Natural killer cell (primary cell): ENCODE measurements at regions not wholly inside any gene's neighbourhood (a gene's known extent, or its start where the extent isn't known, plus 50 kb on each side); places are given as distances from the start of the nearest gene placed in this dataset.

ENCODE experiments used
- ATAC-seq, 3 donors: fragments of 150-1000 bp in 2 of 3; fragments of 200-7000 bp in 1 of 3; cut with Tn5 transposase; 1 replicate in 1 of 3; 2 replicates in 2 of 3; pipeline ENCODE4 v1.10.0; 2021; ENCODE audit warnings: mild to moderate bottlenecking in 2 of 3, moderate library complexity in 2 of 3
- DNase-seq, 2 donors: peaks; one replicate each; pipeline versions ENCODE4 v3.0.0 to v3.0.0-alpha.2; 2013 to 2021; ENCODE audit warnings: mixed read lengths in 1 of 2
- H3K27ac ChIP-seq: one replicate; pipeline ENCODE4 v1.5.1; 2013; ENCODE audit warnings: mild to moderate bottlenecking, low read length
- H3K27me3 ChIP-seq: one replicate; pipeline ENCODE4 v1.6.1; 2013; ENCODE audit warnings: low read length; ENCODE audit not compliant: control insufficient read depth, insufficient read depth
- H3K36me3 ChIP-seq: one replicate; pipeline ENCODE4 v1.6.1; 2013; ENCODE audit warnings: low read length; ENCODE audit not compliant: control insufficient read depth, insufficient read depth
- H3K4me1 ChIP-seq: one replicate; pipeline ENCODE4 v1.6.1; 2013; ENCODE audit warnings: low read length; ENCODE audit not compliant: control insufficient read depth, insufficient read depth
- H3K4me3 ChIP-seq: one replicate; pipeline ENCODE4 v1.5.1; 2013; ENCODE audit warnings: low read length
- H3K9me3 ChIP-seq: one replicate; pipeline ENCODE4 v1.6.1; 2013; ENCODE audit warnings: low read length; ENCODE audit not compliant: control insufficient read depth, insufficient read depth
- H3K27ac Mint-ChIP-seq, 2 donors: one replicate each; pipeline ENCODE4 v1.8.0; 2022; ENCODE audit warnings: mild to moderate bottlenecking in 2 of 2, mixed read lengths in 2 of 2, moderate library complexity in 1 of 2
- H3K27me3 Mint-ChIP-seq, 2 donors: one replicate each; pipeline ENCODE4 v1.8.0; 2022; ENCODE audit warnings: low read depth in 2 of 2, mixed read lengths in 2 of 2
- H3K36me3 Mint-ChIP-seq: one replicate; pipeline ENCODE4 v1.8.0; 2022; ENCODE audit warnings: mixed read lengths
- H3K4me1 Mint-ChIP-seq, 2 donors: one replicate each; pipeline ENCODE4 v1.8.0; 2022; ENCODE audit warnings: mixed read lengths in 2 of 2
- H3K4me3 Mint-ChIP-seq: one replicate; pipeline ENCODE4 v1.8.0; 2022; ENCODE audit warnings: mild to moderate bottlenecking, moderate library complexity, mixed read lengths
- H3K9me3 Mint-ChIP-seq, 2 donors: one replicate each; pipeline ENCODE4 v1.8.0; 2022; ENCODE audit warnings: mixed read lengths in 2 of 2
- CTCF ChIP-seq: fragments of 200-600 bp; IDR thresholded peaks from one replicate; pipeline ENCODE4 v1.8.0; 2022; ENCODE audit warnings: antibody characterized with exemption
- WGBS: methylation state at CpG from one replicate; pipeline ENCODE4 v1.1.7; 2013; ENCODE audit warnings: missing lambda C conversion rate; ENCODE audit not compliant: insufficient coverage; 5-methylcytosine and 5-hydroxymethylcytosine counted together
- intact Hi-C: fragments of 100-400 bp; cut with micrococcal nuclease; formaldehyde crosslinking; loops from one replicate; pipeline ENCODE4 v1.14.2; 2022

- no peaks in the 10 kb centered on the region for H3K36me3 ChIP-seq
- H3K9me3 Mint-ChIP-seq: no peaks in the 10 kb centered on the region
- no peaks in the 10 kb centered on the region for H3K4me1 ChIP-seq
- H3K27me3 ChIP-seq: no peaks in the 10 kb centered on the region
- H3K27ac Mint-ChIP-seq: no peak overlapping the region
- ATAC-seq (no peak), DNase-seq (no peak)
- H3K9me3 ChIP-seq: no peaks in the 10 kb centered on the region
- H3K36me3 Mint-ChIP-seq: no peaks in the 10 kb centered on the region
- H3K4me1 Mint-ChIP-seq: no peaks in the 10 kb centered on the region
- no peak overlapping the region for H3K4me3 ChIP-seq
- H3K27me3 Mint-ChIP-seq: no peaks in the 10 kb centered on the region
- TF ChIP-seq CTCF: no peak
- 88% methylated on average over 16 of the region's 17 CpGs for WGBS
- H3K27ac ChIP-seq: no peak overlapping the region
- no peak overlapping the region for H3K4me3 Mint-ChIP-seq
- intact Hi-C loops: no loop called here
Observed at GRCh38 chr5:2180456-2180855, 297.7 kb upstream of the IRX4 start.

DNA sequence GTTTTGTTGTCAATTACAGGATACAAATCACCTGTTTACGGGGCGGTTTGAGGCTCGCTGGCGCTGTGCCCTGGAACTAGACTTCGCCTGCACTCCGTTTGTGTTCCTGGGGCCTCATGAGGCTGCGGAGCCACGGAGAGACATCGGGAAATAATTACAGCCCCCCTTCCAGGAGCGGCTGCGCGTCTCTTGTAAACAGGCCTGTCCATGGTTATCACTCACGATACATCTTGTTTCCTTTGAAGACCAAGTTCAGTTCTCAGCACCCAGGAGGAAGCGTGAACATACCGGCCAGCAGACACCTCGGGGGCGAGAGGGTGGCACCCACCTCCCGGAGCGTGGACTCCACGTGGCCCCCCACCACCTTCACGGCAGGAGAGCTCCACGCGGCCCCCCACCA is 297.1 kb upstream of the IRX4 start:
- Histone ChIP-seq H3K9me3 (no peaks in the 10 kb centered on the region), H3K4me1 (no peaks in the 10 kb centered on the region), H3K4me3 (no peak overlapping the region), H3K36me3 (no peaks in the 10 kb centered on the region), H3K27ac (no peak overlapping the region), H3K27me3 (no peaks in the 10 kb centered on the region)
- no peak overlapping the region for H3K27ac Mint-ChIP-seq
- 90% methylated on average over 21 of the region's 23 CpGs for WGBS
- intact Hi-C loops: no loop called here
- ATAC-seq (no peak), DNase-seq (no peak)
- no peak for TF ChIP-seq CTCF
- H3K9me3 Mint-ChIP-seq: no peaks in the 10 kb centered on the region
- H3K36me3 Mint-ChIP-seq: no peaks in the 10 kb centered on the region
- H3K4me1 Mint-ChIP-seq: no peaks in the 10 kb centered on the region
- no peak overlapping the region for H3K4me3 Mint-ChIP-seq
- no peaks in the 10 kb centered on the region for H3K27me3 Mint-ChIP-seq

DNA sequence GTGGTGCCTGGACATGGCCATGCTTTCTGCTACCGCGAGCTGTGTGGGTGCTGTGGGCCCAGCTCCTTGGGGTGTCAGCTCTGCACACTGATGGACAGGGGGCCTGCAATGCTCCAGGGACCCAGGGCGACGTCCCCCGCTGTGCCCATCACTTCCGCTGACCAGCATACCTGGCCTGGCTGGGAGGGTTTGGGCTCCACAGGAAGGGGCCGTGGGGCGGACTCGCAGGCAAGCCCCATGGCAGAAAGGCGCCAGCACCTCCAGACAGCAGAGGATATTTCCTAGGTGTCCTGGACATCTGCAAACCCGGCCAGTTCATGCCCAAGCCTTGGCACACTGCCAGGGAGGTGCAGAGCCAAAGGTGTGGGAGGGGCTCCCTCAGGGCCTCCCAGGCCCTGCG is 295.8 kb upstream of the IRX4 start:
- intact Hi-C loops: no loop called here
- TF ChIP-seq CTCF: no peak
- no peak overlapping the region for H3K4me3 ChIP-seq
- ATAC-seq: no peak
- Mint-ChIP-seq H3K9me3 (no peaks in the 10 kb centered on the region), H3K27me3 (no peaks in the 10 kb centered on the region), H3K4me3 (no peak overlapping the region), H3K4me1 (no peaks in the 10 kb centered on the region), H3K27ac (no peak overlapping the region), H3K36me3 (no peaks in the 10 kb centered on the region)
- no peak for DNase-seq
- H3K27me3 ChIP-seq: no peaks in the 10 kb centered on the region
- H3K36me3 ChIP-seq: no peaks in the 10 kb centered on the region
- no peaks in the 10 kb centered on the region for H3K4me1 ChIP-seq
- H3K9me3 ChIP-seq: no peaks in the 10 kb centered on the region
- H3K27ac ChIP-seq: no peak overlapping the region
- WGBS: 90% methylated on average over 12 of the region's 12 CpGs

DNA sequence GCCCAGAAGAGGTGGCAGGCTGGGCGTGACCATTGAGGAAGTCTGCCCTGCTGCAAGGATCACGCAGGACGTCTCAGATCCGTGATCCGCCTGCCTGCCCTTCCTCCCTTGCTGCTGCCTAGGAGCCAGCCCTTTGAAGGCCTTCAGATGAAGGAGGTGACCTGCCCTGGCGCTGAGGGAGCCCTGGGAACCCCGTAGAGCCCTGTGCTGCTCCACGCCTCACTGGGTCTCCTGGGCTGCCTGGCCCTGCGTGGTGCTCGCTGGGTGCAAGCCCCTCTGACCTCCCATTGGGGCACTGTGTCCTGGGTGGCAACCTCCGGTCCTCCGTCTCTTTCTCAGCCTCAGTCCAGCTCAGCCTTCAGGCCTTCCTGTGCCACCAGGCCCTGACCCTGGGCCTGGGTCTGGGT is 295.3 kb upstream of the IRX4 start:
- 75% methylated on average over 12 of the region's 12 CpGs for WGBS
- H3K9me3 Mint-ChIP-seq: no peaks in the 10 kb centered on the region

More for the DNA sequence above, 295.3 kb upstream of the IRX4 start:
- Histone ChIP-seq H3K4me1 (no peaks in the 10 kb centered on the region), H3K9me3 (no peaks in the 10 kb centered on the region), H3K27ac (no peak overlapping the region), H3K4me3 (no peak overlapping the region), H3K27me3 (no peaks in the 10 kb centered on the region), H3K36me3 (no peaks in the 10 kb centered on the region)
- Mint-ChIP-seq H3K27me3 (peaks cover 4% of the 10 kb centered on the region in 2 donors), H3K4me1 (no peaks in the 10 kb centered on the region), H3K36me3 (no peaks in the 10 kb centered on the region), H3K27ac (no peak overlapping the region), H3K4me3 (no peak overlapping the region)
- DNase-seq (no peak), ATAC-seq (no peak)
- intact Hi-C loops: no loop called here
- no peak for TF ChIP-seq CTCF
